GM18499 (cell line): ENCODE measurements at regions not wholly inside any gene's neighbourhood (a gene's known extent, or its start where the extent isn't known, plus 50 kb on each side); places are given as distances from the start of the nearest gene placed in this dataset.
"Not testable (repeated sequence)": the region's sequence is repeated elsewhere in the genome, so short reads cannot be mapped to it uniquely, and the experiment has no call there.

Experiments
- ATAC-seq: cut with Tn5 transposase; IDR thresholded peaks from one replicate; pipeline ENCODE4 v1.9.1; 2021; ENCODE audit warnings: moderate number of reproducible peaks; ENCODE audit not compliant: insufficient read depth, unreplicated experiment

DNA sequence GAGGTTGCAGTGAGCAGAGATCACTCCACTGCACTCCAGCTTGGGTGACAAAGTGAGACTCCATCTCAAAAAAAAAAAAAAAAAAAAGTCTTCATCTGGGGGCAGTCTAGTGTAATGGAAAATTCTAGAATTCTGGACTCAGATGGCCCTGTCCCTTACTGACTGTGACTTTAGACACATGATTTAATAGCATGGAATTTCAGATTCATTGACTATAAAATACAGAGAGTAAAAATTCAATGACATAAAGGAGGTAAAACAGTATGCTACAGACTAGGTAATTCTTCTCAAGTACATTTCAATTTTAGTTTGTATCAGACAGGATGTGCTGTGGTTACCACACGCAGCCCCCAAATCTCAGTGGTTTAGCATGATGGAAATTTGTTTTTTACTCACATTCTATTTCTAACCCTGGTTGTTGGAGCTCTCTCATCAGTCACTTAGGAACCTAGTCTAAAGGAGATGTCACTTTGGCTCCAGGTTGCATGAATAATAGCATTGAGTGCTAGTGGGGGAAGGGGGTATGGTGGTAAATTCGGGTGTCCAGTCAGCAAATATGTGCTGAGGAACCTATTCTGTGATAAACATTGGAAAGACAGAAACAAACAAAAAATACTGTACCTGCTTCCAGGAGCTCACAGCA, 444.0 kb downstream of the XYLT1 start:
- peak; percentile 88 for ATAC-seq

DNA sequence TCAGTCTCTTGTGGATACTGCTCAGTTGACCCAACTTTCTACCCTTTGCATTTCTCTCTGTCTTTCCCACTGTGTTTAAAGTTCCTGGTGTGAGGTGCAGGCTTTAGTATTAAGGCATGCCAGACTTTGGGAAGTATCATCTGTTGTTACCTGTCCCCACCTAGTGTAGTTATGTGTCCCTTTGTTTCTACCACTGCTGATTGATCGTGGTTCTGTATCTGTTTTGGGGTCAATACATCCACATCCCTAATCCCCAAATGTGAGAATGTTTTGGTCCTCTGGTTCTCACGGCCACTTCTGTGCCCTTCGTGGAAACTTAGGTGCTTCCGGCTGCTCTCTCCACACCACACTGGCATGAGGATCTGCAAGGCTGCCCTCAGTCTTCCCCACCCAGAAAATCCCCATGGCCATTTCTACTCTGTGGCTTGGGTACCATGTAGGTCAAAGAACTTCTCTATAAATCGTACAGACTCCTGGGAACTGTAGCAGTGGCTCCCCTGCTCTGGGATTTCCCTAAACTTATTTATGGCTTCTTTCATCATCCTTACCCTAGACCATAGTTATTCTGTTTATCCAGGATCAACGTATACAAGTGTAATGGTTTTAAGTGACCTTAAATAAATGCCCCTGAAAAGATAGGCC, 443.2 kb downstream of the XYLT1 start:
- no peak for ATAC-seq

DNA sequence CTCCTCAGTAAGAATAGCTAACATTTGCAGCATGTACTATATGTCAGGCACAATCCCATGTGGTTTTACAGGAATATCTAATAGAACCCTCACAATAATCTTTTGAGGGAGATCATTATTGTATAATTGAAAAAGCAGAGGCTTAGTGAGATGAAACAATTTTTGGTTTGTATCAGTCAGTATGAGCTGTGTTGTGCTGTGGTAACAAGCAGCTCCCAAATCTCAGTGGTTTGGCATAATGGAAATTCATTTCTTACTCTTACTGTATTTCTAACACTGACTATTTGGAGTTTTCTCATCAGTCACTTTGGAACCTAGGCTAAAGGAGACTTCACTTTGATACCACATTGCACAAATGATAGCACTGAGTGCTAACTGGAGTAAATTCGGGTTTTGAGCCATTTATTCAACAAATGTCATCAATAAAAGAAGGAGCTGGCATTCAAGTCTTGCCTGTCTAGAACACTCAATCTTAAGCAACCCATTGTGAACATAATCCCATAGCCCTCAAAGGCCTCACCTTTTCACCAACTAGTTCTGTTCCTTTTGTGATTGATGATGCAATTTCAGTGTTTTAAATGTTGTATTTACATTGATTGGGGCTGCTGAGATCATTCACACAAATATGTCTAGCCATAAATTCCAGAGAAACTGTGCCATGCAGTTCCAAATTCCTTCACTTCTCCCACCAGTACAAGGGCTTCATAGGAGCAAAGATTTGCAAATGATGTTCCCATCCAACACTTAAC, 441.0 kb downstream of the XYLT1 start:
- no peak for ATAC-seq

DNA sequence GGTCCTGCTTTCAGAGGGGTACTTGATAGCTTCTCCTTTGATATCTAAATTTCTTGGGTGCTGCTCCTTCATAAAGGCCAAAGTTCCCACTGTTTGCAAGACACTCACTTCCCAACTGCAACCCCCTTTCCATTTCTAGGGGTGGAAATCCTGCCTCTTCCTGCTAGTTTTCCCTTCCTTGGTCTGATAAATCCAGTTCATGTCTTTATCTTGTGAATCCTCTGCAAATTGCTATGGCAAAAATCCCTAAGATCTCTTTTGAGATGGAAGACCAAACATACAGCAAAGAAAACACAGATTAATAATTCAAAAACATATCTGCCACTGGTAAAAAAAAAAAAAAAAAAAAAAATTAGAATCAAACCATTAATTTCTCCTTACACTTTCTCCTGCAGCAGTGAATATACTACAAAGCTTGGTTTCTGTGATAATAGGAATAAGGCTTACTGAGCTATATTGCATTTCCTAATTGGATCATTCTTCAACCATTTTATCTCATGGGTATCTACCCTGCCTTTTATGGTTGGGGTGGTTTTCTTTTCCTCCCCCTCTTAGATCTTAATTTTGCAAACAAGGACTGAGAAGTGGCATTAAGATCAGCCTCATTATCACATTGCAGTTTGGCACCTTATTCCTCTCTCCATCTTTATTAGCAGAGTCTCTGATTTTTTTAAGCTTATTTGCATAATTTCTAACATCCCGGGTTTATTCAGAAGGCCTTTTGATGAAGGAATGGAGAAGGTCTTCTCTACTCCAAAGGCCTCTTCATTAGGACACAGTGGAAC, 439.1 kb downstream of the XYLT1 start:
- no peak for ATAC-seq

DNA sequence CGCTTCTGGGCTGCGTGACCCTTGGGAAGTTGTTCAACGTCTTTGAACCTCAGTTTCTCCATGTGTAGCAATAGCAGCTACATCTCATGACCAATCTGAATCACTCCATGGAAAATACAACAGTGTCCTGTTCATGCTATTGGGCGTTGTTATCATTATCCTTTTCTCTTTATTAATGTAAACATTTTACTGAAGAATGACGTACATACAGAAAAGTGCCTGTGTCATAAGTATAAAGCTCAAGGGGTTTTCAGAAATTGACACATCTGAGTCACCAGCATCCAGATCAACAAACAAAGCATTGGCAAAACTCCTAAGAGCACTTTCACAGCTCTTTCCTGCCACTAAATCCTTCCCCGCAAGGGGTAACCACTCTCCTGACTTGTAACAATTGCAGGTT, 438.4 kb downstream of the XYLT1 start:
- no peak for ATAC-seq

DNA sequence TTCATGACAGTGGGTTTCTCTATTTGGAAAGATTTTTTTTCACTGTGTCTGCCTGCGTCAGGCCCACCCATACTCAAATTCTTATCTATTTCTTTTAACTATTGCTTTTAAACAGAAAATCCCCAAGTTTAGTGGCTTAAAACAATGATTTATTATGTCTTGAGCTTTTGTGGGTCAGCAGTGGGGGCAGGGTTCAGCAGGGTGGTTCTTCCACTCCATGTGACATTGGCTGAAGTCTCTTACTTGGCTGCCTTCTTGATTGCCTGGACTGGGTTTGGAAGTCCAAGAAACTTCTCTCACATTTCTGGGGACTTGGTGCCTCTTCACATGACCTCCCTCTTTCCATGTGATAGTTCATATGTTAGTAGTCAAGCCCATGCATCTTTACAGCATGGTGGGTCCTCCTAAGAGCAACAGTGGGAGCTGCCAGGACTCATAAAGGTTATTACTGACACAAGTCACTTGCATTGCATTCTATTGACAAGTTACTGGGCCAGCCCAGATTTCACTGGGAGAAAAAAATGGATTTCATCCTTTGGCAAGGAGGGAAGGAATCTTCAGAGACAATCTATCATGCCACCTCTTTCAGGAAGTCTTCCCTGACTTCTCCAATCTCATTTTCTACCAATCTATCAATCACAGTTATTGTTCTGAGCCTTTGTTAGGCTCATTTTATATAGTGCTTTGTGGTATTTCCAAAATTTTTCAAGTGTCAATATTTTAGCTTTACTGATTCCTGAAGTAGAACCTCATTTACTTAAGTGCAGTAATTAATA, 436.1 kb downstream of the XYLT1 start:
- no peak for ATAC-seq

DNA sequence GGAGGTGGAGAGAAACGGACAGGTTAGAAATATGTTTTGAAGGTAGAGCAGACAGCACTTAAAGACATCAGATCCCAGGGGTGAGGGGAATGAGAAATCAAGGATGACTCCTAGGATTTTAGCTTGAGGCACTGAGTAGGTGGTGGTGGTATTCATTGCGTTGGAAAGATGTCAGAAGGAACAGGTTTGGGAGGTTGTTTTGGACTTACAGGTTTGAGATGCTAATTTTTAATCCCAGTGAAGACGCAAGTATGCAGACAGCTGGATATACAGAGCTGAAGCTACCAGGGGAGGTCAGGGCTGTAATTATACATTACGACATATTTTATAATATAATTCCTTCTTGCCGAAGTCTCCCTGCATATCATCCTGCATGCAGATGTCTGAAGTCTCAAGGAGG, 433.3 kb downstream of the XYLT1 start:
- no peak for ATAC-seq

DNA sequence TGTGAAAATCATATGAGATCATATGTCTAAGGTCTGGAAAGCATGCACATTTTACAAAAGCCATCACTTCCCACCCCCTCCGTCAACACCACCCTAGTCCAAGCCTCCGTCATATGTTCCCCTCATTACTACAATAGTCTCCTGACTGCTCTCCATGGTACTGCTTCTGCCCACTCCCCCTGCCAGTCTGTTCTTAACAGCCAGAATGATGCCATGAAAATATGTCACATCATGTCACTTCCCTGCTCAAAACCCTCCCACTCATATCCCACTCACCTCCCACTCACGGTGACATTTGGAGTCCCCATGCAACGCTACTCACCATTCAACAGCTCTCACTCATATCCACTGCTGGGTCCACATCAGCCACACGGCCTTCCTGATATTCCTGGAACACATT, 432.3 kb downstream of the XYLT1 start:
- ATAC-seq, result no peak

DNA sequence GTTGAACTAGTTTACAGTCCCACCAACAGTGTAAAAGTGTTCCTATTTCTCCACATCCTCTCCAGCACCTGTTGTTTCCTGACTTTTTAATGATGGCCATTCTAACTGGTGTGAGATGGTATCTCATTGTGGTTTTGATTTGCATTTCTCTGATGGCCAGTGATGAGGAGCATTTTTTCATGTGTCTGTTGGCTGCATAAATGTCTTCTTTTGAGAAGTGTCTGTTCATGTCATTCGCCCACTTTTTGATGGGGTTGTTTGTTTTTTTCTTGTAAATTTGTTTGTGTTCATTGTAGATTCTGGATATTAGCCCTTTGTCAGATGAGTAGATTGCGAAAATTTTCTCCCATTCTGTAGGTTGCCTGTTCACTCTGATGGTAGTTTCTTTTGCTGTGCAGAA, 421.7 kb downstream of the XYLT1 start:
- ATAC-seq, result not testable (repeated sequence)

DNA sequence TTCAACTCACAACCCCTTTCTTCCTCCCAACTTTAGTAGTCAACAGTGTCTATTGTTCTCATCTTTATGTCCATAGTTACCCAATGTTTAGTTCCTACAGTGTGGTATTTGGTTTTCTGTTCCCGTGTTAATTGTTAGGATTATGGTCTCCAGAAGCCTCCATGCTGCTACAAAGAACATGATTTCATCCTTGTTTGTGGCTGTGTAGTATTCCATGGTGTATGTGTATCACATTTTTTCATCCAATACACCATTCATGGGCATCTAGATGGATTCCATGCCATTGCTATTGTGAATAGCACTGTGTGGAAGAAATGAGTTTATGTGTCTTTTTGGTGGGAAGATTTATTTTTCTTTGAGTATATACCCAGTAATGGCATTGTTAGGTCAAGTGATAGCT, 420.3 kb downstream of the XYLT1 start:
- no peak for ATAC-seq
